Liver (tissue), 8 donors: ENCODE measurements at regions not wholly inside any gene's neighbourhood (a gene's known extent, or its start where the extent isn't known, plus 50 kb on each side); places are given as distances from the start of the nearest gene placed in this dataset.

ENCODE experiments used
- DNase-seq: peaks from one replicate; pipeline ENCODE4 v3.0.0-alpha.2; 2017; ENCODE audit warnings: low spot score
- H3K27ac ChIP-seq, 2 donors: one replicate each; pipeline ENCODE4 v1.7.0; 2013; ENCODE audit warnings: inconsistent platforms in 2 of 2, low read length in 2 of 2, control low read depth in 1 of 2, low read depth in 1 of 2, mild to moderate bottlenecking in 1 of 2
- H3K27me3 ChIP-seq, 4 donors: one replicate each; pipeline versions ENCODE4 v1.6.1 to v1.7.0; 2013; ENCODE audit warnings: low read length in 3 of 4, inconsistent platforms in 1 of 4, mild to moderate bottlenecking in 1 of 4, moderate library complexity in 1 of 4; ENCODE audit not compliant: control insufficient read depth in 4 of 4, insufficient read depth in 4 of 4
- H3K36me3 ChIP-seq, 4 donors: one replicate each; pipeline versions ENCODE4 v1.6.1 to v1.7.0; 2013; ENCODE audit warnings: low read length in 3 of 4, mild to moderate bottlenecking in 3 of 4, low read depth in 1 of 4, moderate library complexity in 1 of 4; ENCODE audit not compliant: control insufficient read depth in 4 of 4, insufficient read depth in 3 of 4
- H3K4me1 ChIP-seq, 4 donors: one replicate each; pipeline versions ENCODE4 v1.6.1 to v1.7.0; 2013; ENCODE audit warnings: low read length in 3 of 4, mild to moderate bottlenecking in 3 of 4, moderate library complexity in 1 of 4; ENCODE audit not compliant: control insufficient read depth in 4 of 4, insufficient read depth in 4 of 4
- H3K4me3 ChIP-seq, 3 donors: one replicate each; pipeline versions ENCODE4 v1.6.1 to v1.7.0; 2013; ENCODE audit warnings: low read length in 3 of 3, control low read depth in 1 of 3, low read depth in 1 of 3, mild to moderate bottlenecking in 1 of 3
- H3K9ac ChIP-seq, 2 donors: one replicate each; pipeline ENCODE4 v1.7.0; 2013; ENCODE audit warnings: low read length in 2 of 2, mild to moderate bottlenecking in 2 of 2, moderate library complexity in 2 of 2, control low read depth in 1 of 2, low read depth in 1 of 2
- H3K9me3 ChIP-seq, 4 donors: one replicate each; pipeline versions ENCODE4 v1.6.1 to v1.7.0; 2013; ENCODE audit warnings: low read length in 3 of 4; ENCODE audit not compliant: control insufficient read depth in 4 of 4
- EGR1 ChIP-seq, 2 donors: IDR thresholded peaks; 2 replicates each; pipeline ENCODE4 v1.6.1; 2016 to 2018; ENCODE audit warnings: antibody characterized with exemption in 2 of 2, low read depth in 2 of 2
- FOXA2 ChIP-seq: IDR thresholded peaks from 2 replicates; pipeline ENCODE4 v1.6.1; 2016; ENCODE audit warnings: antibody characterized with exemption
- HNF4A ChIP-seq, 2 donors: conservative IDR thresholded peaks; 2 replicates each; pipeline ENCODE4 v1.6.1; 2016; ENCODE audit warnings: antibody characterized with exemption in 2 of 2, mild to moderate bottlenecking in 2 of 2
- HNF4G ChIP-seq: IDR thresholded peaks from 2 replicates; pipeline ENCODE4 v1.6.1; 2016; ENCODE audit warnings: antibody characterized with exemption
- NR2F2 ChIP-seq: IDR thresholded peaks from 2 replicates; pipeline ENCODE4 v1.6.1; 2016; ENCODE audit warnings: antibody characterized with exemption
- RAD21 ChIP-seq, 2 donors: IDR thresholded peaks; 2 replicates each; pipeline ENCODE4 v1.6.1; 2016; ENCODE audit warnings: antibody characterized with exemption in 2 of 2, mild to moderate bottlenecking in 2 of 2
- RXRA ChIP-seq, 2 donors: IDR thresholded peaks; 2 replicates each; pipeline ENCODE4 v1.6.1; 2017 to 2018; ENCODE audit warnings: antibody characterized with exemption in 2 of 2, mild to moderate bottlenecking in 1 of 2
- TAF1 ChIP-seq: conservative IDR thresholded peaks from 2 replicates; pipeline ENCODE4 v1.6.1; 2016; ENCODE audit warnings: antibody characterized with exemption, mild to moderate bottlenecking
- YY1 ChIP-seq: IDR thresholded peaks from 2 replicates; pipeline ENCODE4 v1.6.1; 2016; ENCODE audit warnings: antibody characterized with exemption, mild to moderate bottlenecking
- WGBS: extraction: QIAGEN DNeasy Blood & Tissue Kit; methylation state at CpG from one replicate; pipeline ENCODE4 v1.1.7; 2013; 5-methylcytosine and 5-hydroxymethylcytosine counted together
- TF ChIP-seq, protein P1 (sequence below): fragments of 150-350 bp; IDR thresholded peaks from 2 replicates; pipeline ENCODE4 v1.5.1; 2017; ENCODE audit warnings: improper control_type of control experiment, low read depth, low read length; ENCODE audit not compliant: missing input control
- TF ChIP-seq, protein P2 (sequence below): IDR thresholded peaks from 2 replicates; pipeline ENCODE4 v1.6.1; 2016; ENCODE audit warnings: antibody characterized with exemption
- TF ChIP-seq, protein P3 (sequence below): IDR thresholded peaks from 2 replicates; pipeline ENCODE4 v1.6.1; 2016; ENCODE audit warnings: antibody characterized with exemption
- TF ChIP-seq, protein P4 (sequence below): IDR thresholded peaks from 2 replicates; pipeline ENCODE4 v1.6.1; 2016; ENCODE audit warnings: antibody characterized with exemption
- donor health status: healthy.
- donor health status: healthy.
- donor health status: healthy.
- donor health status: healthy.
- donor health status: healthy.

DNA sequence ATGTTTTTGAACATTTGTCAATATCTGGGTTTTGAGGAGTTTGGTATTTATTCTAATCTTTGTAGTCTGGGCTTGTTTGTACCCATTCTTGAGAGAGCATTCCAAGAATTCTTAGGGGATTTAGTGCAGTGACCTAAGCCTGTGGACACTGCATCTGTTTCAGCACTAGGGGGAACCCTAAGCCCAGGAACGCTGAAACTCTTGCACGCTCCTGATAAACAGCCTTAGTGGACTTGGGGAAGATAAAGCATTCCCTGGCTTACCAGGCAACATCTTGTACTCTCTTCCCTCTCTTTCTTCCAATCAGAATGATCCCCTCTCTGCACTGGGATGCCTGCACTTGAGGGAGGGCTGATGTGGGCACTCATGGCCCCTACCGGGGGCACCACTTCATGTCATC, 654.9 kb upstream of the HTR2C start:
- H3K4me3 ChIP-seq = no peak overlapping the region
- H3K27me3 ChIP-seq = peaks cover 0 to 8% (median 0%) of the 10 kb centered on the region in 4 donors
- no peak overlapping the region for H3K9ac ChIP-seq
- H3K27ac ChIP-seq = no peak overlapping the region
- peak; percentile 32 for DNase-seq
- TF ChIP-seq NR2F2 (no peak), TAF1 (no peak), RXRA (IDR thresholded peaks at IDR 0.05) (no peak), RAD21 (IDR thresholded peaks at IDR 0.05) (peak; percentile 60 to 84), YY1 (no peak)
- TF ChIP-seq, protein P1, sequence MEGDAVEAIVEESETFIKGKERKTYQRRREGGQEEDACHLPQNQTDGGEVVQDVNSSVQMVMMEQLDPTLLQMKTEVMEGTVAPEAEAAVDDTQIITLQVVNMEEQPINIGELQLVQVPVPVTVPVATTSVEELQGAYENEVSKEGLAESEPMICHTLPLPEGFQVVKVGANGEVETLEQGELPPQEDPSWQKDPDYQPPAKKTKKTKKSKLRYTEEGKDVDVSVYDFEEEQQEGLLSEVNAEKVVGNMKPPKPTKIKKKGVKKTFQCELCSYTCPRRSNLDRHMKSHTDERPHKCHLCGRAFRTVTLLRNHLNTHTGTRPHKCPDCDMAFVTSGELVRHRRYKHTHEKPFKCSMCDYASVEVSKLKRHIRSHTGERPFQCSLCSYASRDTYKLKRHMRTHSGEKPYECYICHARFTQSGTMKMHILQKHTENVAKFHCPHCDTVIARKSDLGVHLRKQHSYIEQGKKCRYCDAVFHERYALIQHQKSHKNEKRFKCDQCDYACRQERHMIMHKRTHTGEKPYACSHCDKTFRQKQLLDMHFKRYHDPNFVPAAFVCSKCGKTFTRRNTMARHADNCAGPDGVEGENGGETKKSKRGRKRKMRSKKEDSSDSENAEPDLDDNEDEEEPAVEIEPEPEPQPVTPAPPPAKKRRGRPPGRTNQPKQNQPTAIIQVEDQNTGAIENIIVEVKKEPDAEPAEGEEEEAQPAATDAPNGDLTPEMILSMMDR = peak; percentile 43
- TF ChIP-seq, protein P2, sequence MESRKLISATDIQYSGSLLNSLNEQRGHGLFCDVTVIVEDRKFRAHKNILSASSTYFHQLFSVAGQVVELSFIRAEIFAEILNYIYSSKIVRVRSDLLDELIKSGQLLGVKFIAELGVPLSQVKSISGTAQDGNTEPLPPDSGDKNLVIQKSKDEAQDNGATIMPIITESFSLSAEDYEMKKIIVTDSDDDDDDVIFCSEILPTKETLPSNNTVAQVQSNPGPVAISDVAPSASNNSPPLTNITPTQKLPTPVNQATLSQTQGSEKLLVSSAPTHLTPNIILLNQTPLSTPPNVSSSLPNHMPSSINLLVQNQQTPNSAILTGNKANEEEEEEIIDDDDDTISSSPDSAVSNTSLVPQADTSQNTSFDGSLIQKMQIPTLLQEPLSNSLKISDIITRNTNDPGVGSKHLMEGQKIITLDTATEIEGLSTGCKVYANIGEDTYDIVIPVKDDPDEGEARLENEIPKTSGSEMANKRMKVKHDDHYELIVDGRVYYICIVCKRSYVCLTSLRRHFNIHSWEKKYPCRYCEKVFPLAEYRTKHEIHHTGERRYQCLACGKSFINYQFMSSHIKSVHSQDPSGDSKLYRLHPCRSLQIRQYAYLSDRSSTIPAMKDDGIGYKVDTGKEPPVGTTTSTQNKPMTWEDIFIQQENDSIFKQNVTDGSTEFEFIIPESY = no peak
- H3K4me1 ChIP-seq = no peaks in the 10 kb centered on the region
- 44% methylated on average over 3 of the region's 3 CpGs for WGBS
- H3K36me3 ChIP-seq = no peaks in the 10 kb centered on the region
- peaks cover 0 to 2% (median 0%) of the 10 kb centered on the region in 4 donors for H3K9me3 ChIP-seq

DNA sequence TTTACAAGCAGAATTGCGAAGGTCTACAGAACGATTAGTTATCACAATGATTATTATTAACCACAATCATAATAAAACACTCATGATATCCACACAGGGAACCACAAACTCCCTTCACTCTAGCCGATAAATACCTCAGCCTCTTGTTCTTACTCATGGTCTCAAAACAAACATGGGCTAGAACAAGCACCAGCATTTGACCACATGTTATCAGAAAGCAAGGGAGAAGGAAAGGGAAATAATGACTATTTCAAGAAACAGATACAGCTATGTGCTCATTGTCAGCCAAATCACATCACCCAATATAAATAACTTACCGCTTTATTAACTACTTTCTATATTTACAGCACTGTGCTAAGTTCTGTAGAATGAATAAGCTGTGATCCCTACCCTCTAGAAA, 663.2 kb upstream of the HTR2C start:
- H3K4me3 ChIP-seq = no peak overlapping the region
- WGBS = 59% methylated on average over 4 of the region's 4 CpGs
- no peaks in the 10 kb centered on the region for H3K27me3 ChIP-seq
- DNase-seq = no peak
- H3K4me1 ChIP-seq = no peaks in the 10 kb centered on the region
- TF ChIP-seq EGR1 (IDR thresholded peaks at IDR 0.05; ENCODE audit: low read depth in 2 of 2) (no peak), RXRA (IDR thresholded peaks at IDR 0.05) (no peak), FOXA2 (no peak), HNF4A (conservative IDR thresholded peaks at IDR 0.05) (no peak), HNF4G (no peak), NR2F2 (no peak)
- TF ChIP-seq, protein P2 = no peak
- TF ChIP-seq, protein P3, sequence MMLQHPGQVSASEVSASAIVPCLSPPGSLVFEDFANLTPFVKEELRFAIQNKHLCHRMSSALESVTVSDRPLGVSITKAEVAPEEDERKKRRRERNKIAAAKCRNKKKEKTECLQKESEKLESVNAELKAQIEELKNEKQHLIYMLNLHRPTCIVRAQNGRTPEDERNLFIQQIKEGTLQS = no peak
- TF ChIP-seq, protein P4, sequence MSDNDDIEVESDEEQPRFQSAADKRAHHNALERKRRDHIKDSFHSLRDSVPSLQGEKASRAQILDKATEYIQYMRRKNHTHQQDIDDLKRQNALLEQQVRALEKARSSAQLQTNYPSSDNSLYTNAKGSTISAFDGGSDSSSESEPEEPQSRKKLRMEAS = no peak
- no peaks in the 10 kb centered on the region for H3K9me3 ChIP-seq
- H3K9ac ChIP-seq = no peak overlapping the region
- no peak overlapping the region for H3K27ac ChIP-seq
- H3K36me3 ChIP-seq = no peaks in the 10 kb centered on the region
